Natural killer cell (primary cell): ENCODE measurements at regions not wholly inside any gene's neighbourhood (a gene's known extent, or its start where the extent isn't known, plus 50 kb on each side); places are given as distances from the start of the nearest gene placed in this dataset.

Experiments used
- ATAC-seq, 3 donors: fragments of 150-1000 bp in 2 of 3; fragments of 200-7000 bp in 1 of 3; cut with Tn5 transposase; 1 replicate in 1 of 3; 2 replicates in 2 of 3; pipeline ENCODE4 v1.10.0; 2021; ENCODE audit warnings: mild to moderate bottlenecking in 2 of 3, moderate library complexity in 2 of 3
- DNase-seq, 2 donors: peaks; one replicate each; pipeline versions ENCODE4 v3.0.0 to v3.0.0-alpha.2; 2013 to 2021; ENCODE audit warnings: mixed read lengths in 1 of 2
- H3K27ac ChIP-seq: one replicate; pipeline ENCODE4 v1.5.1; 2013; ENCODE audit warnings: mild to moderate bottlenecking, low read length
- H3K27me3 ChIP-seq: one replicate; pipeline ENCODE4 v1.6.1; 2013; ENCODE audit warnings: low read length; ENCODE audit not compliant: control insufficient read depth, insufficient read depth
- H3K36me3 ChIP-seq: one replicate; pipeline ENCODE4 v1.6.1; 2013; ENCODE audit warnings: low read length; ENCODE audit not compliant: control insufficient read depth, insufficient read depth
- H3K4me1 ChIP-seq: one replicate; pipeline ENCODE4 v1.6.1; 2013; ENCODE audit warnings: low read length; ENCODE audit not compliant: control insufficient read depth, insufficient read depth
- H3K4me3 ChIP-seq: one replicate; pipeline ENCODE4 v1.5.1; 2013; ENCODE audit warnings: low read length
- H3K9me3 ChIP-seq: one replicate; pipeline ENCODE4 v1.6.1; 2013; ENCODE audit warnings: low read length; ENCODE audit not compliant: control insufficient read depth, insufficient read depth
- H3K27ac Mint-ChIP-seq, 2 donors: one replicate each; pipeline ENCODE4 v1.8.0; 2022; ENCODE audit warnings: mild to moderate bottlenecking in 2 of 2, mixed read lengths in 2 of 2, moderate library complexity in 1 of 2
- H3K27me3 Mint-ChIP-seq, 2 donors: one replicate each; pipeline ENCODE4 v1.8.0; 2022; ENCODE audit warnings: low read depth in 2 of 2, mixed read lengths in 2 of 2
- H3K36me3 Mint-ChIP-seq: one replicate; pipeline ENCODE4 v1.8.0; 2022; ENCODE audit warnings: mixed read lengths
- H3K4me1 Mint-ChIP-seq, 2 donors: one replicate each; pipeline ENCODE4 v1.8.0; 2022; ENCODE audit warnings: mixed read lengths in 2 of 2
- H3K4me3 Mint-ChIP-seq: one replicate; pipeline ENCODE4 v1.8.0; 2022; ENCODE audit warnings: mild to moderate bottlenecking, moderate library complexity, mixed read lengths
- H3K9me3 Mint-ChIP-seq, 2 donors: one replicate each; pipeline ENCODE4 v1.8.0; 2022; ENCODE audit warnings: mixed read lengths in 2 of 2
- WGBS: methylation state at CpG from one replicate; pipeline ENCODE4 v1.1.7; 2013; ENCODE audit warnings: missing lambda C conversion rate; ENCODE audit not compliant: insufficient coverage; 5-methylcytosine and 5-hydroxymethylcytosine counted together
- intact Hi-C: fragments of 100-400 bp; cut with micrococcal nuclease; formaldehyde crosslinking; loops from one replicate; pipeline ENCODE4 v1.14.2; 2022
- TF ChIP-seq, protein P1 (sequence below): fragments of 200-600 bp; IDR thresholded peaks from one replicate; pipeline ENCODE4 v1.8.0; 2022; ENCODE audit warnings: antibody characterized with exemption

- H3K9me3 ChIP-seq = no peaks in the 10 kb centered on the region
- intact Hi-C loops = no loop called here
- H3K4me1 ChIP-seq = no peaks in the 10 kb centered on the region
- H3K4me3 ChIP-seq = no peak overlapping the region
- no peak for ATAC-seq
- no peak overlapping the region for H3K27ac ChIP-seq
- Mint-ChIP-seq H3K4me1 (no peaks in the 10 kb centered on the region), H3K4me3 (no peak overlapping the region), H3K27ac (no peak overlapping the region), H3K36me3 (no peaks in the 10 kb centered on the region), H3K9me3 (peaks cover 3 to 8% of the 10 kb centered on the region in 2 donors), H3K27me3 (no peaks in the 10 kb centered on the region)
- 85% methylated on average over 3 of the region's 3 CpGs for WGBS
- no peak for DNase-seq
- H3K27me3 ChIP-seq = no peaks in the 10 kb centered on the region
- TF ChIP-seq, protein P1, sequence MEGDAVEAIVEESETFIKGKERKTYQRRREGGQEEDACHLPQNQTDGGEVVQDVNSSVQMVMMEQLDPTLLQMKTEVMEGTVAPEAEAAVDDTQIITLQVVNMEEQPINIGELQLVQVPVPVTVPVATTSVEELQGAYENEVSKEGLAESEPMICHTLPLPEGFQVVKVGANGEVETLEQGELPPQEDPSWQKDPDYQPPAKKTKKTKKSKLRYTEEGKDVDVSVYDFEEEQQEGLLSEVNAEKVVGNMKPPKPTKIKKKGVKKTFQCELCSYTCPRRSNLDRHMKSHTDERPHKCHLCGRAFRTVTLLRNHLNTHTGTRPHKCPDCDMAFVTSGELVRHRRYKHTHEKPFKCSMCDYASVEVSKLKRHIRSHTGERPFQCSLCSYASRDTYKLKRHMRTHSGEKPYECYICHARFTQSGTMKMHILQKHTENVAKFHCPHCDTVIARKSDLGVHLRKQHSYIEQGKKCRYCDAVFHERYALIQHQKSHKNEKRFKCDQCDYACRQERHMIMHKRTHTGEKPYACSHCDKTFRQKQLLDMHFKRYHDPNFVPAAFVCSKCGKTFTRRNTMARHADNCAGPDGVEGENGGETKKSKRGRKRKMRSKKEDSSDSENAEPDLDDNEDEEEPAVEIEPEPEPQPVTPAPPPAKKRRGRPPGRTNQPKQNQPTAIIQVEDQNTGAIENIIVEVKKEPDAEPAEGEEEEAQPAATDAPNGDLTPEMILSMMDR = no peak
- H3K36me3 ChIP-seq = no peaks in the 10 kb centered on the region
Measured at GRCh38 chr3:87425056-87425455, 148.7 kb upstream of the POU1F1 start.

- Histone ChIP-seq H3K9me3 (no peaks in the 10 kb centered on the region), H3K27me3 (no peaks in the 10 kb centered on the region), H3K4me1 (no peaks in the 10 kb centered on the region), H3K36me3 (no peaks in the 10 kb centered on the region), H3K27ac (no peak overlapping the region), H3K4me3 (no peak overlapping the region)
- intact Hi-C loops = no loop called here
- ATAC-seq (no peak), DNase-seq (no peak)
- H3K27ac Mint-ChIP-seq = no peak overlapping the region
- no peaks in the 10 kb centered on the region for H3K4me1 Mint-ChIP-seq
- no peaks in the 10 kb centered on the region for H3K27me3 Mint-ChIP-seq
- WGBS = 79% methylated on average over 2 of the region's 2 CpGs
- peaks cover 3 to 5% of the 10 kb centered on the region in 2 donors for H3K9me3 Mint-ChIP-seq
- no peak overlapping the region for H3K4me3 Mint-ChIP-seq
- TF ChIP-seq, protein P1 = no peak
- H3K36me3 Mint-ChIP-seq = no peaks in the 10 kb centered on the region
Measured at GRCh38 chr3:87423336-87423735, 147.0 kb upstream of the POU1F1 start.

DNA sequence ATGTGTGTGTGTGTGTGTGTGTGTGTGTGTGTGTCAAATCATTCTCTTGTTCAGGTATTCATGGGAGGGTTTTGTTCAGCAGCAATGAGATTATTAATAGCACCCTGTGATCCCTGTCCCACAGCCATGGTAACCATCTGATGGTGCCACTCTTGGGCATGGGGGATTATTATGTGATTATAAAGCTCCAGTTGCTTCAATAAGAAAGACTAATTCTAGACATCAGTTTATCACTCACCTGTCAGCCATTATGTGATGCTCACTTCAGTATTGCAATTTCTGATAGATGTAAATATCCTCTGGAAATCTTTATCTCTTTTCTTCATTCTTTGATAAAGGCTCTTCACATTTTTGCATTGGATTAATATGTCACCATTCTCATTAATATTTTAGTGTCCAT, 145.9 kb upstream of the POU1F1 start:
- Mint-ChIP-seq H3K36me3 (no peaks in the 10 kb centered on the region), H3K9me3 (peaks cover 5% of the 10 kb centered on the region in 2 donors), H3K27me3 (no peaks in the 10 kb centered on the region), H3K4me3 (no peak overlapping the region), H3K27ac (no peak overlapping the region), H3K4me1 (no peaks in the 10 kb centered on the region)
- H3K4me3 ChIP-seq = no peak overlapping the region
- no peaks in the 10 kb centered on the region for H3K4me1 ChIP-seq
- DNase-seq (no peak), ATAC-seq (no peak)
- H3K36me3 ChIP-seq = no peaks in the 10 kb centered on the region
- TF ChIP-seq, protein P1 = no peak
- H3K27ac ChIP-seq = no peak overlapping the region
- H3K9me3 ChIP-seq = no peaks in the 10 kb centered on the region
- no peaks in the 10 kb centered on the region for H3K27me3 ChIP-seq
- intact Hi-C loops = no loop called here

- H3K36me3 ChIP-seq = no peaks in the 10 kb centered on the region
- H3K27me3 Mint-ChIP-seq = no peaks in the 10 kb centered on the region
- no peaks in the 10 kb centered on the region for H3K4me1 ChIP-seq
- no peaks in the 10 kb centered on the region for H3K27me3 ChIP-seq
- H3K9me3 ChIP-seq = no peaks in the 10 kb centered on the region
- H3K4me3 Mint-ChIP-seq = no peak overlapping the region
- H3K36me3 Mint-ChIP-seq = no peaks in the 10 kb centered on the region
- no peak overlapping the region for H3K4me3 ChIP-seq
- intact Hi-C loops = no loop called here
- H3K27ac ChIP-seq = no peak overlapping the region
- DNase-seq (no peak), ATAC-seq (no peak)
- peaks cover 5 to 10% of the 10 kb centered on the region in 2 donors for H3K9me3 Mint-ChIP-seq
- no peaks in the 10 kb centered on the region for H3K4me1 Mint-ChIP-seq
- TF ChIP-seq, protein P1 = no peak
- H3K27ac Mint-ChIP-seq = no peak overlapping the region
Measured at GRCh38 chr3:87420171-87420570, 143.8 kb upstream of the POU1F1 start.
